ENCODE measurements at regions not wholly inside any gene's neighbourhood (a gene's known extent, or its start where the extent isn't known, plus 50 kb on each side); places are given as distances from the start of the nearest gene placed in this dataset.

GRCh38 chr5:133844836-133845235, 123.6 kb downstream of the C5orf15 start:
- TF ChIP-seq CTCF (IDR thresholded peaks at IDR 0.05; ENCODE audit: low read depth, low read length, poor library complexity, severe bottlenecking) (no peak), EZH2phosphoT487 (IDR thresholded peaks at IDR 0.05; ENCODE audit: borderline replicate concordance, low read length) (no peak)
